NB4 (cell line): ENCODE measurements at regions not wholly inside any gene's neighbourhood (a gene's known extent, or its start where the extent isn't known, plus 50 kb on each side); places are given as distances from the start of the nearest gene placed in this dataset.
"Not testable (repeated sequence)": the region's sequence is repeated elsewhere in the genome, so short reads cannot be mapped to it uniquely, and the experiment has no call there.

Source experiments
- DNase-seq: peaks from one replicate; pipeline ENCODE4 v3.0.0; 2010; ENCODE audit warnings: low read depth
- H3K4me3 ChIP-seq: one replicate; pipeline ENCODE4 v1.5.1; 2011; ENCODE audit warnings: mild to moderate bottlenecking, low read depth, low read length, moderate library complexity
- CTCF ChIP-seq: IDR thresholded peaks from one replicate; pipeline ENCODE4 v1.5.1; 2012; ENCODE audit warnings: low read depth, low read length
- MAX ChIP-seq: IDR thresholded peaks from 2 replicates; pipeline ENCODE4 v1.6.1; 2011; ENCODE audit warnings: low read depth, low read length
- MYC ChIP-seq: IDR thresholded peaks from 2 replicates; pipeline ENCODE4 v1.6.1; 2011; ENCODE audit warnings: low read depth, low read length
- POLR2A ChIP-seq: IDR thresholded peaks from 2 replicates; pipeline ENCODE4 v1.6.1; 2011; ENCODE audit warnings: mild to moderate bottlenecking; ENCODE audit not compliant: insufficient read length; ENCODE audit errors: extremely low read depth

DNA sequence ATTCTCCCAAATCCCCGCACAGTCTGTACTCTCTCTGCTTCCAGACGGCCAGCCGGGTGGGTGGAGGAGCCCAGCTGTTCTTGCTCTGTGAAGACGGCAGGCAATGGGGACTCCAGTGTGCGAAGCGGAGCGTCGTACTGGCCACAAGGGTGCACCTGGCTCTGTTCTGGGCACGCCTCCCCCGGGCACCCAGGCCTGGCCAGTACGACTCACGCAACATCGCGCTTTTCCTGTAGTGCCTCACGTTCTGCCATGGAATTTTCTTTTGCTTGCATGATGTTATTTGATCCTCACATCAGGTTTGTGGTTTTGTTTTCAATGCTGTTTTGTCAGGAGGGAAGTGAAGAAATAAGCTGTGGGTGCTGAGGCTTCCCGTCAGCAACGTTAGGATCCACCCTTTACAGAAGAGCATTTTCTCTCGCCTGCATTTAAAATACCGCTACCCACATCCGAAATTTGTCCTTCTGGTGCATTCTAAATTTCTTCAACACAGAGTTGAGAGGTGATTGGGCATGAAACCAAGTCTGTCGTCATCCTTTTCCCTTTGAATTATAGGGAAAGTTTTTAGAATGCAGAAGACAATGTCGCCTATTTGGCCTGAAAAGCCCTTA lies 311.7 kb downstream of the TRIM36 start:
- H3K4me3 ChIP-seq: peak overlapping the region; percentile 52
- DNase-seq: peak; percentile 99
- no peak for TF ChIP-seq POLR2A
- no peak for TF ChIP-seq CTCF
- TF ChIP-seq MYC: peak; percentile 92
- TF ChIP-seq MAX: peak; percentile 87

GRCh38 chr5:114844711-114845110 lies 325.0 kb downstream of the TRIM36 start:
- H3K4me3 ChIP-seq, DNase-seq: not testable (repeated sequence)

DNA sequence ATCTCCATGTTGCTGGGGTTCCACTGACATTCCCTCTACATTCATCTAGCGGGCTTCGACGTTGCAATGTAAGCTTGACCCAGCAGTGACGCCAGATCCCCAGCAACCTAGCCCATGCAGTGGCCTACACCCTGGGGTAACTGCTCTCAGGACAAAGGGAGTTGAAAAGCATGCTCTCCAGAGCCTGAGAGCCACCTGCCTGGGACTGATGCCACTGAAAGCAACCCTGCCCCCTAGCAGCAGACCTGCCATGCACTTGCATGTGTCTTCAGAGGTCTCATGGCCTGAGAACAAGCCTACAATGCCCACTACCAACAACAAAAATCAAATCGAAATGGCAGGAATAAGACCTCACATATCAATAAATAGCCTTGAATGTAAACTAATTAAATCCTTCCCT lies 330.3 kb downstream of the TRIM36 start:
- TF ChIP-seq CTCF: no peak
- TF ChIP-seq MYC: no peak
- TF ChIP-seq MAX: no peak
- TF ChIP-seq POLR2A: no peak
- no peak for DNase-seq
- no peak overlapping the region for H3K4me3 ChIP-seq

DNA sequence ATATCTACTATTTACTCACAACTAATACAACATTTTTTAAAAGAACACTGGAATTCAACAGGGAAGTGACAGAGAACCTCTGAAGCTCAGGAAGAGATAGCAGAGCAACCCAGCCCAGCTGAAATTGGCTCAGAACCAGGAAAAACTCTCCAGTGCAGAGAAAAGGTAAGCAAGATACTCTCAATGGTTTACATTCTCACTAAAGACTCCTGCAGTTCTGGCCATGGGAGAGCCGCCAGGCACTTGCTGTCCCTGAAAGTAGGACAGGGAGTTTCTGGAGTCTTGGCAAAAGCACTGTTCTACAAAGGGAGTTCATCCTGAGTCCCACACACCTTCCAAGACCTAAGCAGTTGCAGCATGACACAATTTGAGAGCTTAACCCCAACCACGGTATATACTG lies 330.8 kb downstream of the TRIM36 start:
- TF ChIP-seq CTCF (no peak), MYC (no peak), POLR2A (no peak), MAX (no peak)
- DNase-seq: no peak

DNA sequence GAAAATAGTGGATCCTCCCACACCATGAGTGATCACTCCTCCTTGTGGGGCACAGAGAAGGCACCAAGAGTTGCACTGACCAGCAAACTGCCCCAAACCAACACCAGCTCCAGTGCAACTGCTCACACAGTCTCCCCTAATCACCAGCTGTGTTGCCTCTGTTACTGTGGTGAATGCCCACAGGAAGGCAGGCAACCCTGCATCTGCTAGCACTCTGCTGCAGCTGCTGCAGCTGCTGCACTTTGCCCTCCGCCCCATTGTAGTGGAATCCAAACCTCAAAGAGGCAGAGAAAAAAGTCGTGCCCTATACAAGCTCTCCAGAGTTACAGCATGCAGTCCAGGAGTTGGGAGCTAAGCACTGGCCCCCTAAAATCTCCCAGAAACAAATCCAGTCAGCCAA lies 339.6 kb downstream of the TRIM36 start:
- no peak overlapping the region for H3K4me3 ChIP-seq
- no peak for DNase-seq
- TF ChIP-seq MAX (no peak), POLR2A (no peak), CTCF (no peak), MYC (no peak)

More for the DNA sequence above, 330.8 kb downstream of the TRIM36 start:
- no peak overlapping the region for H3K4me3 ChIP-seq

- no peak for DNase-seq
- TF ChIP-seq POLR2A: no peak
- TF ChIP-seq MYC: no peak
- no peak for TF ChIP-seq MAX
- no peak for TF ChIP-seq CTCF
- no peak overlapping the region for H3K4me3 ChIP-seq
Measured at GRCh38 chr5:114822863-114823262, 346.8 kb downstream of the TRIM36 start.
